Effector CD4-positive, alpha-beta T cell (primary cell): ENCODE measurements at regions not wholly inside any gene's neighbourhood (a gene's known extent, or its start where the extent isn't known, plus 50 kb on each side); places are given as distances from the start of the nearest gene placed in this dataset.

Source experiments
- DNase-seq: peaks from one replicate; pipeline ENCODE4 v3.0.0-alpha.2; 2020

GRCh38 chr18:40094441-40094840, 1860.6 kb upstream of the PIK3C3 start:
- no peak for DNase-seq

- DNase-seq = no peak
Measured at GRCh38 chr18:40088130-40088529, 1866.9 kb upstream of the PIK3C3 start.

DNA sequence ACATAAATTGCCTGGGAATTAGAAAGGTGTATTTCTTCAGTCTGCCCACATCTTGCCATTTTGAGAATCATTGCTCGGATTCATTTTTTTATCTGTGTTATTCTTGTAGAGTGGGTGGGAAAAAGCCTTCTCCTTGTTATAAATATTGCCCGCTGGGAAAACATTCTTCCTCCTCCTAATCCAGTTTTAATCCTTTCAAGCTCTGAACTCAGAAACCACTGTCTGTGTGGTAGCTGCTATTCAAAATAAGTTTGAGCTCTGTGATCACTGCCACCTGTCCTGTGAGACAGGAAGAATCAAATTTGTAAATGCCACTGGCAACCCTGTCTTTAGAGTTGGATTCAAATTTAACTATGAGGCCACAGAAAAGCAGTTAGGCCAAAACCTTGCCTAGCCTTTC, 1875.2 kb upstream of the PIK3C3 start:
- DNase-seq = no peak

GRCh38 chr18:40075616-40076015, 1879.4 kb upstream of the PIK3C3 start:
- DNase-seq = no peak

- no peak for DNase-seq
Measured at GRCh38 chr18:40072761-40073160, 1882.3 kb upstream of the PIK3C3 start.

GRCh38 chr18:40066368-40066767, 1888.7 kb upstream of the PIK3C3 start:
- DNase-seq = no peak

- no peak for DNase-seq
Measured at GRCh38 chr18:40063488-40063887, 1891.5 kb upstream of the PIK3C3 start.

DNA sequence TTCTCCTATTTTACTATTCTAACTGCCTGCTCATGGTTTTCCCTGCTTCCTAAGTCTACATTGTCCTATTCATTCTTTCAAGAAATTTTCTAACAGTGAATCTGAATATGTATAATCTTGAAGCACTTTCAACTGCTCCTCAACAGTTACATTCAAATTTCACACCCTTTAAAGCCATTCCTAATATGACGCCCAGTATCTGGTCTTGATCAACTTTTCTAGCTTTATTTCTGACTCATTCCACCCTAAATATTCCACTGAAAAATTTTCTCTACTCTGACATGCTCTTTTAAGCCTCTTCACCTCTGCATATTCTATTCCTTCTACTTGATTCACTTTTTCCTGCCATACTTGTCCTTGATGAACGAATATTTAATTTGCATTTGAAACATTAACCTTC, 1893.9 kb upstream of the PIK3C3 start:
- no peak for DNase-seq

- no peak for DNase-seq
Measured at GRCh38 chr18:40060562-40060961, 1894.5 kb upstream of the PIK3C3 start.

DNA sequence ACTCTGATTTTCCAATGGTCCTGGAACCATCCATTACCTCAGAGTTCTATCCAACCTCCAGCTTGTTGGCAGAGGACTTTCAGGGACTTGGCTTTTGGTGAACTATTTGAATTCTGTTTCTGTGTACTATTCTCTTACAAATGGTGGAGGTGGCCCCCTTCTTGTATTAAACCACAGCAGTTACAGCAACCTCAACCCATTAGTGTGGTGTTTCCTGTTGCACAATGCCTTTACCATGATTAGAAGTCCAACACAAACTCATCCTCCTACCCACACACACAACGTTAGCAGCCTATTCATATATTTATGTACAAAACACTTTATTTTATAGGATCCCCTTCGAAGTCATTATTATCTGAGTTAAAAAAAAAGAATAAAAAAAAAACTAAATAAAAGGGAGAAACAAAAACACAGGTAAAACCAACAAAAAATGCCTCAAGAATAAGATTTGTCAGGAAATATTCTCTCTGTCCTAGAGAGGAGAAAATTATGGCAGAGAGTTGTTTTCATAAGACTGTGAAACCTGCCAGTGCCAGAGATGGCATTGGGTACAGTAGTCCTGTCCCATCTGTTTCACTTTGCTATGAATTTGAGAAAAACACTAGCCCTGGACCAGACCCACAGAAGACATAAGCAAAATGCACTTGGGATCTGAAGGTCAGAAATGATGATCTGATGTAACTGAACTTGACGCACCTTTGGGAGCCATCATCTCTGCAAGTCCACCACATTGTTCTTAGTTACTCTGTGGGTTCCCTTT, 1896.0 kb upstream of the PIK3C3 start:
- no peak for DNase-seq

GRCh38 chr18:40056079-40056692, 1898.8 kb upstream of the PIK3C3 start:
- no peak for DNase-seq

DNA sequence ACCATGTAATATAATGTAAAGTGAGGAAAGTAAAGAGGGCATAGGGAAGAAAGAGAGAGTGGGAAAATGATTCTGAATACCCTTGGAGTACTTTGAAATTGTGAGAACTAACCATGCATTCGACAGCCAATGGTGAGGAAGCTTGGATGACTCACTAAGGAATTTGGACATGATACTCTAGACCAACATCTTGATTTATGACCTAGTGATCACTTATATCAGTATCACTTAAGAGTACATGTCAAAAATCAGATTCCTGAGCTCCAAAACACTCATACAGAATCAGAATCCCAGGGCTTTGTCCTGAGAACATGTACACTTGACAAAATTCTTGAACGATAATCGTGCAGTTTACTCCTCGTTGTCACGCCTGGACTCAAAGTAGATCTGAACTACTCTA, 1899.8 kb upstream of the PIK3C3 start:
- no peak for DNase-seq

DNA sequence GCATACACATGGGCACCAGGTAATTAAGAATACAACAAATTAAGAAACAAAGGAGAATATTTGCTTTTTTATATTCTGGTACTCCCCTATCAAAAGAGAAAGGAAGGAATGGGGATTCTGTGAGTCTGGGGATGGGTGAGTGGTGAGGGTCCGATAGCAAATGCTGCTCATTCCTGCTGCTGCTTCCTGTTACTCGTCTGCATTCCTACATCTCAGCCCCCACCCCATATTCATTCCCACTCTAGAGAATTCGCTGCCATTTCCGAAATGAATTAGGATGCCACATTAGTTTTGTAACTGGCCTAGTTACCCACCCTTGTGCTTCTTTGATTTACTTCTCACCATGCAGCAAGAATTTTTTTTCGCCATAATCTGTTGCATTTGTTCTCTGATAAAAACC, 1905.3 kb upstream of the PIK3C3 start:
- no peak for DNase-seq

DNA sequence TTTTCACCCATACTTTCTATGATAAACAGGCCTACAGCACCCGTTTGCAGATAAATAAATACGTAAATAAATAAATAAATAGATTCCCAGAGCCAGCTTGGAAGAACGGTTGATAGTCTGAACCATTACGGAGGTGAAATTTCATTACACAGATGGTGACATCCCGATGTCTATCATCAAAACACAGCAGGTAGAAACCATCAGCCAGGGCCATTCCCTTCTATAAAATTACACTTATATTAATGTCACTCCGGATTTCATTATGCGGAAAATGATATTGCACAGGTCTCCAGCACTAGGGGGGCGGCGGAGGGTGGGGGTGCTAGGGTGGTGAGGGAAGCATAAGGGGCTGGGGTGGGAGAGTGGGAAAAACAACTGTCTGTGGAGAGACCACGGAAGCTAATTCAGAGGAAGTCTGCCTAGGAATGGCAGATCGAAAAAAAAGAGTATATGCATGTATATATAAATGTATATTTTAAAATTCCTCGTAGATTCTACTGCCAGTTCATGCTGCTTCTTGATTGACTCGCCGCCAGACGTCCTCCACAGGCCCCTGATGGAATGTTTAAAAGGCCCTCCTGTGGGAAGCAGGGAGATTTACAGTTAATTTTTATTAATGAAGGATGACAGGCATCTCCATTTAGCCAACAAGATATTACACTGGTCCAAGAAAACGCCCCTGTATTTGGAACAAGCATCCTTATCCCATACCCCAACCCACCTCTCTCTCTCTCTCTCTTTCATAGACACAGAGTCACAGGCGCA, 1906.0 kb upstream of the PIK3C3 start:
- DNase-seq = no peak

GRCh38 chr18:40048253-40048652, 1906.8 kb upstream of the PIK3C3 start:
- DNase-seq = no peak

DNA sequence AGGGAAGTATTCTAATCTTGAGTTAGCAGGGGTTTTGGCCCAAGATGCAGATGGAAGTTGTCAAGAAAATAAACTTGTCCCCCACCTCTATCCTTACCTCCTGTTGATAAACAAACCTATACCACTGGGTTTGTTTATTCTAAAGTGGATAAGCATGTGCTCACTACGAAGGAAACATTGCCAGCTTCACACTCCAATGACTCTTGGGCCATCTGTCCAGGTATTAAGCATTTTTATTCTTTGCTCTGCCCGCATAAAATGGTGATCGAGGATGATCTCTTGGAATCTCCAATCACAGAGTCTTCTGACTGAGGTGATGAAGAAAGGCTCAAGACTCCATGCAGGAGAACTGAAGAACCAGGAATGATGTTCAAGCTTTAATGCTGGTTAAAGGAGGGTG, 1908.4 kb upstream of the PIK3C3 start:
- no peak for DNase-seq

GRCh38 chr18:40041951-40042350, 1913.1 kb upstream of the PIK3C3 start:
- DNase-seq = no peak

DNA sequence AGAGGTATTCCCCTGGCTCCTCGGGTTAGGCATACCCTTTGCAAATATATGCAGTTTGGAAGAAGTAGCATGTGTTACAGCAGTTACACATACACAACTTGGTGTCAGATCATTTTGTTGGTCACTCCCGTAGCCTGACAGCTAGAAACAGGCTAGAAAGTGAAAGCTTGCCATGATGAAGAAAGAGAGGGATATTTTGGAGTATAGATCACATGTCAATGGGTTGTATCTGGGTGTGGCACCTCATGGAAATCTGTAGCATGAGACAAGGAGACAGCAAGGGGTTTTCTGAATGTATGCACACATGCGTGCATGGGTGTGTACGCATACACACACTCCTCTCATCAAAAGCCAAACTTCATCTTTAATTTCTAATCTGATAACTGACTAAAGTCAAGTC, 1914.5 kb upstream of the PIK3C3 start:
- no peak for DNase-seq

DNA sequence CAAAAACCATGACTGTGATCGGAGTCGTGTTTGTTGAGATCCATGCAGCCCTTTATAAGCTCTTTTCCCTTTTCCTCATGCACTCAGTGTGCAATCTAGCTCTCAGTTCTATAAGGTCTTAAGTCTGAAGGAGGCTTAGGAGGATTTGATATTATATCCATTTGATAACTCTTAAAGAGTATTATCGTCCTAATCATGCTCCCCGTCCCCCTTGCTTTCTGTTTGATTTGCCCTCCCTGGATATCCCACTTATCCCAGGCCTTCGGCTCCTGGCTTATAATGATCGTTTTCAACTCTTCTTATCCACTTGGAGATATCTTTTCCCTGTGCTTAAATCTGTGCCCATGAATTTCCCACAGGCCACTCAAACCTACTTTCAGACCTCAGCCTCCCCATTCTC, 1917.7 kb upstream of the PIK3C3 start:
- no peak for DNase-seq

DNA sequence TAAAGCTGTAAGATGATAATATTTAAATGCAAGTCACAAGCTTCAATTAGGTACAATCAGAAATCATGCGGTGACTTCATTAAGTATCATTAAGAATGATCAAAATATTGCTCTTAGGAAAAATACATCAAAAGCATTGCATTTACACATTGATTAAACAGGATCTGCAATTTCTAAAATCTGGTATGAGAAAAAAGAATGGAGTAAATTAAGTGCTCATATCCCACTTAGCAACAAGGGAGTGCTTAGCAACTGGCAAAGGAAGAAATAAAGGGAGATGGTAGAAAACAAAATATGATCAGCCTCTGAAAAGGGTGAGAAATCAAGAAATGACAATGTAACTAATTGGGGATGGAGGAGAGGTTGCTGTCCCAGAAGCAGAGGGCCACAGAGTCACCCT, 1918.2 kb upstream of the PIK3C3 start:
- DNase-seq = no peak

GRCh38 chr18:40035966-40036365, 1919.1 kb upstream of the PIK3C3 start:
- no peak for DNase-seq

- no peak for DNase-seq
Measured at GRCh38 chr18:40032076-40032475, 1923.0 kb upstream of the PIK3C3 start.

GRCh38 chr18:40031435-40031834, 1923.6 kb upstream of the PIK3C3 start:
- DNase-seq = no peak

DNA sequence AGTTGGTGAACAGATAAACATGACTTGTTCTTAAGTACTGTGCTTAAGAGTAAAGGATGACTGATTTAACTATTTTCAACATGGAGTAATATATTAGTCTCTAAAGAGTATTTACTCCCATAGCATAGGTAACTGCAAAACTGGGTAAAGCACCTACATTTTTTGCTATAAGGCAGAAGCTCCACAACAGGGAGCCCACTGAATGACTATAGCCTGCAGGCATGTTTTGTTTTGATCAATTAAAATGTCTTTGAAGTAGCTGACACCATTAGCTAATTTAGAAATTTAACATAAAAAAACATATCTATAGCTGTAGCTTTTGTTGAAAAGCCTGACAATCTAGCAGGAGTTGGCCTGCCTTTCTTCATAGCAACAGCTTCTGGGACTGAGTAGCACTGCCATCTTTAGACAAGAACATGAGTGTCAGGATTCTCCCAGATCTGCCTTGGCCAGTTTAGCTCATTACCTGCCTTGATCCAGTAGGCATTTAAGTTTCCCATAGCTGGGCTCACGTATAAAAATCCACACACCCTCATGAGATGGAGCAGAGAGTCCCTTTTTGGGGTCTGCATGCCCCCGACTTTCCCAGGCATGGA, 1935.1 kb upstream of the PIK3C3 start:
- DNase-seq = no peak
